ENCODE measurements at regions not wholly inside any gene's neighbourhood (a gene's known extent, or its start where the extent isn't known, plus 50 kb on each side); places are given as distances from the start of the nearest gene placed in this dataset.

GRCh38 chr3:153252963-153253362 lies 90.9 kb downstream of the RAP2B start:
- TF ChIP-seq CTCF (IDR thresholded peaks at IDR 0.05): no peak
- TF ChIP-seq POLR2A (IDR thresholded peaks at IDR 0.05): no peak

Measured in testis (tissue), 2 donors.